IMR-90 (cell line): ENCODE measurements at regions not wholly inside any gene's neighbourhood (a gene's known extent, or its start where the extent isn't known, plus 50 kb on each side); places are given as distances from the start of the nearest gene placed in this dataset.

Experiments used
- ATAC-seq: fragments of 200-7000 bp; cut with Tn5 transposase; 2 replicates; pipeline ENCODE4 v1.9.1; 2020; ENCODE audit warnings: low read depth, mild to moderate bottlenecking, moderate library complexity
- BruUV-seq: library from RNA; stranded (reverse); fragments of 400-500 nt; replicated peaks from 2 replicates; lab custom pipeline; 2021; lab: Mats Ljungman, UMichigan
- CTCF ChIA-PET: fragments of 300-600 bp; formaldehyde crosslinking; extraction: SDS; loops from one replicate; lab custom pipeline; 2021; ENCODE audit warnings: antibody characterized with exemption; lab: Yijun Ruan, JAX
- POLR2A ChIA-PET: fragments of 300-600 bp; sonication (Branson Sonifier 250); formaldehyde crosslinking; loops from one replicate; lab custom pipeline; 2022; ENCODE audit warnings: antibody characterized with exemption; ENCODE audit not compliant: unreplicated experiment; lab: Charles Lee
- DNase-seq: peaks from one replicate; pipeline ENCODE4 v3.0.0; 2013
- H2AFZ ChIP-seq: replicated peaks from 2 replicates; pipeline ENCODE3; 2013; ENCODE audit warnings: low read length, mild to moderate bottlenecking; ENCODE audit not compliant: poor library complexity
- H2AK5ac ChIP-seq: 2 replicates; pipeline ENCODE4 v1.6.1; 2013; ENCODE audit warnings: low read depth, low read length, inconsistent platforms
- H2AK9ac ChIP-seq: replicated peaks from 2 replicates; pipeline ENCODE3; 2013; ENCODE audit warnings: mild to moderate bottlenecking, low read depth, low read length, moderate library complexity; ENCODE audit not compliant: poor library complexity
- H2BK120ac ChIP-seq: 2 replicates; pipeline ENCODE4 v1.6.1; 2013; ENCODE audit warnings: low read depth, low read length, inconsistent platforms
- H2BK15ac ChIP-seq: 3 replicates; pipeline ENCODE4 v1.6.1; 2013; ENCODE audit warnings: low read depth, low read length, inconsistent platforms
- H2BK20ac ChIP-seq: 2 replicates; pipeline ENCODE4 v1.6.1; 2013; ENCODE audit warnings: low read depth, mild to moderate bottlenecking, inconsistent platforms, low read length, moderate library complexity
- H2BK5ac ChIP-seq: 2 replicates; pipeline ENCODE4 v1.6.1; 2013; ENCODE audit warnings: mild to moderate bottlenecking, low read depth, low read length, inconsistent platforms; ENCODE audit not compliant: poor library complexity, severe bottlenecking
- H3K14ac ChIP-seq: replicated peaks from 2 replicates; pipeline ENCODE4 v1.6.1; 2013; ENCODE audit warnings: low read depth, low read length, inconsistent platforms
- H3K18ac ChIP-seq: 2 replicates; pipeline ENCODE4 v1.6.1; 2013; ENCODE audit warnings: low read depth, low read length, control low read depth
- H3K23ac ChIP-seq: 2 replicates; pipeline ENCODE4 v1.6.1; 2013; ENCODE audit warnings: low read depth, low read length, inconsistent platforms
- H3K27ac ChIP-seq: 2 replicates; pipeline ENCODE4 v1.5.1; 2013; ENCODE audit warnings: mild to moderate bottlenecking, control low read depth, low read length; ENCODE audit not compliant: insufficient read depth
- H3K27me3 ChIP-seq: 2 replicates; pipeline ENCODE4 v1.6.1; 2013; ENCODE audit warnings: low read length; ENCODE audit not compliant: control insufficient read depth, insufficient read depth
- H3K36me3 ChIP-seq: 2 replicates; pipeline ENCODE4 v1.6.1; 2013; ENCODE audit warnings: low read length, mixed read lengths; ENCODE audit not compliant: control insufficient read depth, insufficient read depth
- H3K4ac ChIP-seq: 2 replicates; pipeline ENCODE4 v1.6.1; 2013; ENCODE audit warnings: low read depth, low read length, inconsistent platforms
- H3K4me1 ChIP-seq: 2 replicates; pipeline ENCODE4 v1.6.1; 2013; ENCODE audit warnings: low read length, mixed read lengths; ENCODE audit not compliant: control insufficient read depth, insufficient read depth
- H3K4me2 ChIP-seq: 2 replicates; pipeline ENCODE4 v1.6.1; 2013; ENCODE audit warnings: low read depth, mild to moderate bottlenecking, control low read depth, low read length, moderate library complexity
- H3K4me3 ChIP-seq: 2 replicates; pipeline ENCODE4 v1.5.1; 2013; ENCODE audit warnings: low read depth, mild to moderate bottlenecking, control low read depth, low read length, moderate library complexity; ENCODE audit not compliant: insufficient read depth
- H3K56ac ChIP-seq: 2 replicates; pipeline ENCODE4 v1.6.1; 2013; ENCODE audit warnings: low read length, inconsistent platforms; ENCODE audit not compliant: insufficient read depth; ENCODE audit errors: extremely low read depth
- H3K79me1 ChIP-seq, 2 experiments: 2 replicates each; pipeline ENCODE4 v1.6.1; 2013; ENCODE audit warnings: low read length in 2 of 2, inconsistent platforms in 1 of 2, low read depth in 1 of 2
- H3K9ac ChIP-seq: 2 replicates; pipeline ENCODE4 v1.6.1; 2013; ENCODE audit warnings: low read depth, low read length, control low read depth
- H3K9me1 ChIP-seq: 2 replicates; pipeline ENCODE4 v1.6.1; 2013; ENCODE audit warnings: low read length, inconsistent platforms; ENCODE audit not compliant: insufficient read depth
- H3K9me3 ChIP-seq: 2 replicates; pipeline ENCODE4 v1.6.1; 2013; ENCODE audit warnings: low read length; ENCODE audit not compliant: control insufficient read depth, insufficient read depth
- H4K20me1 ChIP-seq: 2 replicates; pipeline ENCODE4 v1.6.1; 2013; ENCODE audit warnings: low read length, inconsistent platforms; ENCODE audit not compliant: insufficient read depth
- H4K5ac ChIP-seq: 2 replicates; pipeline ENCODE4 v1.6.1; 2013; ENCODE audit warnings: mild to moderate bottlenecking, low read depth, low read length, control low read depth
- H4K8ac ChIP-seq, 2 experiments: 2 replicates each; pipeline ENCODE4 v1.6.1; 2013; ENCODE audit warnings: low read depth in 2 of 2, low read length in 2 of 2, control low read depth in 1 of 2, inconsistent platforms in 1 of 2
- H4K91ac ChIP-seq: 2 replicates; pipeline ENCODE4 v1.6.1; 2013; ENCODE audit warnings: low read depth, low read length, inconsistent platforms; ENCODE audit not compliant: insufficient read depth
- WGBS, 2 experiments: methylation state at CpG; one replicate each; pipeline versions ENCODE4 v1.1.5 to v1.1.7; 2013; ENCODE audit warnings: missing lambda C conversion rate in 2 of 2; ENCODE audit not compliant: insufficient read length in 1 of 2; ENCODE audit errors: extremely low coverage in 2 of 2; 5-methylcytosine and 5-hydroxymethylcytosine counted together
- dilution Hi-C: fragments of 300-500 bp; cut with HindIII; formaldehyde crosslinking; loops from one replicate; pipeline ENCODE4 v1.14.3; 2018; ENCODE audit warnings: low sequenced_read_pairs; ENCODE audit not compliant: unreplicated experiment
- in situ Hi-C: fragments of 300-500 bp; cut with MboI; formaldehyde crosslinking; loops from 3 replicates; pipeline ENCODE4 v1.14.3; 2019; ENCODE audit warnings: low sequenced_read_pairs, inconsistent platforms, mixed read lengths
- intact Hi-C: fragments of 100-400 bp; cut with micrococcal nuclease; formaldehyde crosslinking; loops from 2 replicates; pipeline ENCODE4 v1.10.0; 2022
- TF ChIP-seq, protein P1 (sequence below): fragments of 150-350 bp; IDR thresholded peaks from 2 replicates; pipeline ENCODE4 v1.6.1; 2016; ENCODE audit warnings: low read depth, mild to moderate bottlenecking, low read length, moderate library complexity, borderline replicate concordance

- no peak overlapping the region for H4K5ac ChIP-seq
- H3K9ac ChIP-seq: no peak overlapping the region
- H3K27me3 ChIP-seq: no peaks in the 10 kb centered on the region
- H3K9me1 ChIP-seq: no peaks in the 10 kb centered on the region; the same call in 1 of the 2 replicates
- no peak overlapping the region for H2BK120ac ChIP-seq
- no peaks in the 10 kb centered on the region for H4K20me1 ChIP-seq
- H3K79me1 ChIP-seq: no peaks in the 10 kb centered on the region
- H3K14ac ChIP-seq: no peak overlapping the region
- H3K27ac ChIP-seq: no peak overlapping the region
- no peaks in the 10 kb centered on the region for H3K4me1 ChIP-seq
- no peak overlapping the region for H4K8ac ChIP-seq
- DNase-seq (no peak), ATAC-seq (no peak)
- no peak overlapping the region for H4K91ac ChIP-seq
- WGBS, 2 experiments: 93% methylated on average over 4 of the region's 6 CpGs; no CpG with 5 or more reads in 1 of the 2 experiments
- H2BK5ac ChIP-seq: no peak overlapping the region
- H2BK15ac ChIP-seq: no peak overlapping the region
- no peak overlapping the region for H3K18ac ChIP-seq
- in situ Hi-C loops (no loop called here), intact Hi-C loops (no loop called here), dilution Hi-C loops (no loop called here)
- no peak overlapping the region for H3K56ac ChIP-seq
- H3K9me3 ChIP-seq: no peaks in the 10 kb centered on the region
- ChIA-PET POLR2A (no interaction called here), CTCF (no interaction called here)
- H3K4me3 ChIP-seq: no peak overlapping the region
- H2AFZ ChIP-seq: no peak overlapping the region
- H3K36me3 ChIP-seq: no peaks in the 10 kb centered on the region
- H2AK9ac ChIP-seq: no peak overlapping the region
- H3K4me2 ChIP-seq: no peak overlapping the region
- BruUV-seq: no TSS peak
- no peak overlapping the region for H3K4ac ChIP-seq
- TF ChIP-seq, protein P1, sequence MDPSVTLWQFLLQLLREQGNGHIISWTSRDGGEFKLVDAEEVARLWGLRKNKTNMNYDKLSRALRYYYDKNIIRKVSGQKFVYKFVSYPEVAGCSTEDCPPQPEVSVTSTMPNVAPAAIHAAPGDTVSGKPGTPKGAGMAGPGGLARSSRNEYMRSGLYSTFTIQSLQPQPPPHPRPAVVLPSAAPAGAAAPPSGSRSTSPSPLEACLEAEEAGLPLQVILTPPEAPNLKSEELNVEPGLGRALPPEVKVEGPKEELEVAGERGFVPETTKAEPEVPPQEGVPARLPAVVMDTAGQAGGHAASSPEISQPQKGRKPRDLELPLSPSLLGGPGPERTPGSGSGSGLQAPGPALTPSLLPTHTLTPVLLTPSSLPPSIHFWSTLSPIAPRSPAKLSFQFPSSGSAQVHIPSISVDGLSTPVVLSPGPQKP: no peak
- H3K23ac ChIP-seq: no peak overlapping the region
- no peak overlapping the region for H2BK20ac ChIP-seq
- no peak overlapping the region for H2AK5ac ChIP-seq
Measured at GRCh38 chr2:9715238-9715637, 84.4 kb upstream of the YWHAQ start.
